ENCODE measurements at regions not wholly inside any gene's neighbourhood (a gene's known extent, or its start where the extent isn't known, plus 50 kb on each side); places are given as distances from the start of the nearest gene placed in this dataset.

DNA sequence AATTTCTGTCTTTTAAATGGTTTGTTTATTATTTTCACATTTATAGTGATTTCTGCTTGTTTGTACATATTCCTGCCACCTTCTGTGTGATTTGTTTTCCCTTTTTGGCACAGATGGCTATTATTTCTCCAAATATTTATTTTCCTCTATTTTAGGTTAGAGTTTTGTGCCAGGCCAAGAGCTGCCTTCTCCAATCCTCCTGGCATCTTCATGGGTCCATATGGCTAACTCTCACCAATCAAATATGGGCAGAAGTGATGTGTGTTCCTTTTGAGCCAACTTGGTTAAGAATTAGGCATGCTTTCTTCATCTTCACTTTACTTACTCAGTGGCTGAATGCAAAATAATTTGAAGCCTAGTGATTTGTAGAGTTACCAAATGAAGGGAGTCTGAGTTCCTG is 697.1 kb upstream of the CELF4 start:
- Histone ChIP-seq H3K9me3 (no peaks in the 10 kb centered on the region), H3K27ac (no peak overlapping the region), H3K36me3 (no peaks in the 10 kb centered on the region), H3K4me3 (no peak overlapping the region), H3K27me3 (no peaks in the 10 kb centered on the region), H3K4me1 (no peaks in the 10 kb centered on the region)
- intact Hi-C loops (cut with DNase I; ENCODE audit: low total_unique reads), result no loop called here
- TF ChIP-seq, protein P1, sequence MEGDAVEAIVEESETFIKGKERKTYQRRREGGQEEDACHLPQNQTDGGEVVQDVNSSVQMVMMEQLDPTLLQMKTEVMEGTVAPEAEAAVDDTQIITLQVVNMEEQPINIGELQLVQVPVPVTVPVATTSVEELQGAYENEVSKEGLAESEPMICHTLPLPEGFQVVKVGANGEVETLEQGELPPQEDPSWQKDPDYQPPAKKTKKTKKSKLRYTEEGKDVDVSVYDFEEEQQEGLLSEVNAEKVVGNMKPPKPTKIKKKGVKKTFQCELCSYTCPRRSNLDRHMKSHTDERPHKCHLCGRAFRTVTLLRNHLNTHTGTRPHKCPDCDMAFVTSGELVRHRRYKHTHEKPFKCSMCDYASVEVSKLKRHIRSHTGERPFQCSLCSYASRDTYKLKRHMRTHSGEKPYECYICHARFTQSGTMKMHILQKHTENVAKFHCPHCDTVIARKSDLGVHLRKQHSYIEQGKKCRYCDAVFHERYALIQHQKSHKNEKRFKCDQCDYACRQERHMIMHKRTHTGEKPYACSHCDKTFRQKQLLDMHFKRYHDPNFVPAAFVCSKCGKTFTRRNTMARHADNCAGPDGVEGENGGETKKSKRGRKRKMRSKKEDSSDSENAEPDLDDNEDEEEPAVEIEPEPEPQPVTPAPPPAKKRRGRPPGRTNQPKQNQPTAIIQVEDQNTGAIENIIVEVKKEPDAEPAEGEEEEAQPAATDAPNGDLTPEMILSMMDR (IDR thresholded peaks at IDR 0.05), result no peak
- no peak for TF ChIP-seq POLR2A (IDR thresholded peaks at IDR 0.05)
- TF ChIP-seq POLR2AphosphoS5 (IDR thresholded peaks at IDR 0.05), result no peak
- DNase-seq (ENCODE audit: low spot score in 2 of 2), result no peak

- H3K4me3 ChIP-seq, result no peak overlapping the region
- H3K4me1 ChIP-seq, result no peaks in the 10 kb centered on the region
- no peaks in the 10 kb centered on the region for H3K27me3 ChIP-seq
- no peak overlapping the region for H3K27ac ChIP-seq
- TF ChIP-seq, protein P1 (IDR thresholded peaks at IDR 0.05), result no peak
- TF ChIP-seq POLR2A (IDR thresholded peaks at IDR 0.05) (no peak), POLR2AphosphoS5 (IDR thresholded peaks at IDR 0.05) (no peak)
- DNase-seq (ENCODE audit: low spot score in 2 of 2), result no peak
- intact Hi-C loops (cut with DNase I; ENCODE audit: low total_unique reads), result no loop called here
- H3K9me3 ChIP-seq, result no peaks in the 10 kb centered on the region
- no peaks in the 10 kb centered on the region for H3K36me3 ChIP-seq
Observed at GRCh38 chr18:38257661-38258060, 692.1 kb upstream of the CELF4 start.

GRCh38 chr18:38256366-38256765 is 690.8 kb upstream of the CELF4 start:
- intact Hi-C loops (cut with DNase I; ENCODE audit: low total_unique reads), result no loop called here
- no peaks in the 10 kb centered on the region for H3K36me3 ChIP-seq
- TF ChIP-seq POLR2AphosphoS5 (IDR thresholded peaks at IDR 0.05), result no peak
- no peak for TF ChIP-seq POLR2A (IDR thresholded peaks at IDR 0.05)
- TF ChIP-seq, protein P1 (IDR thresholded peaks at IDR 0.05), result no peak
- H3K4me3 ChIP-seq, result no peak overlapping the region
- DNase-seq (ENCODE audit: low spot score in 2 of 2), result no peak
- no peak overlapping the region for H3K27ac ChIP-seq
- no peaks in the 10 kb centered on the region for H3K9me3 ChIP-seq
- no peaks in the 10 kb centered on the region for H3K27me3 ChIP-seq
- no peaks in the 10 kb centered on the region for H3K4me1 ChIP-seq

DNA sequence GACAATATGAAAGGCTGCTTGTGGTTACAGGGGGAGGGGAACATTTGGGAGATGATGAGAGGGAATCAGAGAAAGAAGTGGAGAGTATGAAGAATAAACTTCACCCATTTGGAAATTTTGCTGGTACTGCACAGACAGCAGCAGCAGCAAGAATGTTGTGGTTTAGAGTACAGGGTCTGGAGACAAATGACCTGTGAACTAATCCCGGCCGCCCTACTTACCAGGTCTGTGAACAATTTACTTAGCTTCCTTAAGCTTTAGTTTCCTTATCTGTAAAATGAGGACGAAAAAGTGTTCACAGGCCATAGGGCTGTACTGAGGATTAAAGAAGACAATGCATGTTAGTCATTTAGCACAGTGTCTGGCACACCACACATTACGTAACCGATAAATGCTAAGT is 685.4 kb upstream of the CELF4 start:
- H3K27me3 ChIP-seq, result no peaks in the 10 kb centered on the region
- intact Hi-C loops (cut with DNase I; ENCODE audit: low total_unique reads), result loop anchor here (5.0 kb wide), 1 partner anchor 1741 kb away; no protein-coding TSS in a partner anchor

DNA sequence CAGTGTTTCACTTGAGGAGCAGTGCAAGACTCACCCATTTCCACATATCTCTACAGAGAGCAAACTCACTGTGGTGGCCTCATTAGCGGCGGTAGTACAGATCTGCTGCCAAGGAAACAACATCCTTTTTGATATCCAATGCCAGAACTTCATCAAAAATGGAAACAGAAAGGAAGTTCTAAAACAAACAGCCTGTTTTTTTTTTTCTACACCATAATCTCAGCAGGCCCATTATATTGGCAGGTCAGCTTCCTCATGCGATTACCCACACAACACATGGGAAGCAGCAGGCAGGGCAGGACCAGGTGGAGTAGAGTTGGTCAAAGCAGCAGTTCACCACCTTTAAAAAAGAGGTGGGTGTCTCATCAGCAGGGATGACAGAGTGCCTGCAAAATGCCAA is 678.9 kb upstream of the CELF4 start:
- TF ChIP-seq POLR2AphosphoS5 (IDR thresholded peaks at IDR 0.05) (no peak), POLR2A (IDR thresholded peaks at IDR 0.05) (no peak)
- TF ChIP-seq, protein P1 (IDR thresholded peaks at IDR 0.05), result no peak
- no peak for DNase-seq (ENCODE audit: low spot score in 2 of 2)
- Histone ChIP-seq H3K9me3 (no peaks in the 10 kb centered on the region), H3K4me1 (no peaks in the 10 kb centered on the region), H3K27ac (no peak overlapping the region), H3K4me3 (no peak overlapping the region), H3K27me3 (no peaks in the 10 kb centered on the region), H3K36me3 (no peaks in the 10 kb centered on the region)
- intact Hi-C loops (cut with DNase I; ENCODE audit: low total_unique reads), result no loop called here

More for the DNA sequence above, 685.4 kb upstream of the CELF4 start:
- H3K36me3 ChIP-seq, result no peaks in the 10 kb centered on the region
- H3K4me3 ChIP-seq, result no peak overlapping the region
- no peak for DNase-seq (ENCODE audit: low spot score in 2 of 2)
- TF ChIP-seq POLR2AphosphoS5 (IDR thresholded peaks at IDR 0.05) (no peak), POLR2A (IDR thresholded peaks at IDR 0.05) (no peak)
- TF ChIP-seq, protein P1 (IDR thresholded peaks at IDR 0.05), result no peak
- no peaks in the 10 kb centered on the region for H3K4me1 ChIP-seq
- H3K9me3 ChIP-seq, result no peaks in the 10 kb centered on the region
- no peak overlapping the region for H3K27ac ChIP-seq
